HEK293 (cell line): ENCODE measurements at regions not wholly inside any gene's neighbourhood (a gene's known extent, or its start where the extent isn't known, plus 50 kb on each side); places are given as distances from the start of the nearest gene placed in this dataset.

ENCODE experiments used
- CTCF ChIA-PET: fragments of 350-600 bp; formaldehyde crosslinking; extraction: SDS; loops from one replicate; lab custom pipeline; 2021; ENCODE audit warnings: antibody characterized with exemption; lab: Yijun Ruan, JAX
- POLR2A ChIA-PET: fragments of 300-600 bp; formaldehyde crosslinking; extraction: SDS; loops from one replicate; lab custom pipeline; 2020; ENCODE audit warnings: antibody characterized with exemption, inconsistent platforms; lab: Yijun Ruan, JAX
- H3K27ac ChIP-seq: fragments of 200-500 bp; sonication (Bioruptor generic); 2 replicates; pipeline ENCODE4 v1.5.1; 2014; ENCODE audit warnings: low read depth, low read length, control low read depth, inconsistent platforms; ENCODE audit errors: extremely low read depth
- H3K36me3 ChIP-seq, 2 experiments: fragments of 200-500 bp in 1 of 2; sonication (Bioruptor generic) in 1 of 2; 1 replicate in 1 of 2; 2 replicates in 1 of 2; pipeline ENCODE4 v1.5.1; 2014 to 2017; ENCODE audit warnings: inconsistent platforms in 2 of 2, low read length in 2 of 2; ENCODE audit not compliant: control insufficient read depth in 2 of 2, insufficient read depth in 1 of 2
- H3K4me1 ChIP-seq: fragments of 200-500 bp; sonication (Bioruptor generic); 2 replicates; pipeline ENCODE4 v1.5.1; 2014; ENCODE audit warnings: mild to moderate bottlenecking, low read length, inconsistent platforms; ENCODE audit not compliant: control insufficient read depth, insufficient read depth
- H3K4me3 ChIP-seq: 2 replicates; pipeline ENCODE4 v1.5.1; 2011; ENCODE audit warnings: low read depth, mild to moderate bottlenecking, control low read depth, low read length, moderate library complexity
- H3K9me3 ChIP-seq: fragments of 200-500 bp; sonication (Bioruptor generic); 2 replicates; pipeline ENCODE4 v1.5.1; 2014; ENCODE audit warnings: low read depth, low read length, inconsistent platforms; ENCODE audit not compliant: control insufficient read depth, insufficient read depth
- KLF16 ChIP-seq: fragments of 450-650 bp; formaldehyde crosslinking; IDR thresholded peaks from 2 replicates; pipeline ENCODE4 v1.5.1; 2017; ENCODE audit warnings: missing biosample characterization, missing genetic modification characterization
- OSR2 ChIP-seq: fragments of 450-650 bp; formaldehyde crosslinking; IDR thresholded peaks from 2 replicates; pipeline ENCODE4 v1.5.1; 2016; ENCODE audit warnings: missing biosample characterization, missing genetic modification characterization
- RBAK ChIP-seq: fragments of 450-650 bp; formaldehyde crosslinking; IDR thresholded peaks from 2 replicates; pipeline ENCODE4 v1.5.1; 2016; ENCODE audit warnings: missing biosample characterization, missing genetic modification characterization
- SCRT1 ChIP-seq: fragments of 450-650 bp; formaldehyde crosslinking; IDR thresholded peaks from 2 replicates; pipeline ENCODE4 v1.5.1; 2016; ENCODE audit warnings: missing biosample characterization, missing genetic modification characterization, borderline replicate concordance
- SP3 ChIP-seq: fragments of 450-650 bp; formaldehyde crosslinking; IDR thresholded peaks from 2 replicates; pipeline ENCODE4 v1.5.1; 2016; ENCODE audit warnings: missing biosample characterization, missing genetic modification characterization
- YY2 ChIP-seq: fragments of 450-650 bp; formaldehyde crosslinking; IDR thresholded peaks from 2 replicates; pipeline ENCODE4 v1.5.1; 2016; ENCODE audit warnings: missing biosample characterization, missing genetic modification characterization
- ZNF112 ChIP-seq: fragments of 450-650 bp; formaldehyde crosslinking; IDR thresholded peaks from 2 replicates; pipeline ENCODE4 v1.5.0; 2017; ENCODE audit warnings: missing biosample characterization, missing genetic modification characterization
- ZNF146 ChIP-seq: fragments of 450-650 bp; formaldehyde crosslinking; IDR thresholded peaks from 2 replicates; pipeline ENCODE4 v1.5.1; 2016; ENCODE audit warnings: missing biosample characterization, missing genetic modification characterization
- ZNF2 ChIP-seq: fragments of 450-650 bp; formaldehyde crosslinking; IDR thresholded peaks from 2 replicates; pipeline ENCODE4 v1.5.1; 2016; ENCODE audit warnings: missing biosample characterization, missing genetic modification characterization
- ZNF501 ChIP-seq: fragments of 450-650 bp; formaldehyde crosslinking; IDR thresholded peaks from 2 replicates; pipeline ENCODE4 v1.5.1; 2016; ENCODE audit warnings: missing biosample characterization, missing genetic modification characterization
- ZNF514 ChIP-seq: fragments of 450-650 bp; formaldehyde crosslinking; IDR thresholded peaks from 2 replicates; pipeline ENCODE4 v1.5.1; 2016; ENCODE audit warnings: missing biosample characterization, missing genetic modification characterization
- ZNF623 ChIP-seq: fragments of 450-650 bp; formaldehyde crosslinking; IDR thresholded peaks from 2 replicates; pipeline ENCODE4 v1.5.1; 2016; ENCODE audit warnings: missing biosample characterization, missing genetic modification characterization
- ZNF76 ChIP-seq: fragments of 450-650 bp; formaldehyde crosslinking; IDR thresholded peaks from 2 replicates; pipeline ENCODE4; 2016; ENCODE audit warnings: low read depth, missing biosample characterization, missing genetic modification characterization, borderline replicate concordance
- ZNF830 ChIP-seq: fragments of 450-650 bp; IDR thresholded peaks from 2 replicates; pipeline ENCODE4 v1.5.0; 2018; ENCODE audit warnings: missing biosample characterization, missing genetic modification characterization, low read depth, mild to moderate bottlenecking, moderate library complexity
- TF ChIP-seq, protein P1 (sequence below): fragments of 450-650 bp; formaldehyde crosslinking; IDR thresholded peaks from 2 replicates; pipeline ENCODE4 v1.5.0; 2017; ENCODE audit warnings: missing biosample characterization, missing genetic modification characterization, borderline replicate concordance
- TF ChIP-seq, protein P2 (sequence below): fragments of 450-650 bp; formaldehyde crosslinking; IDR thresholded peaks from 2 replicates; pipeline ENCODE4 v1.5.1; 2016; ENCODE audit warnings: missing biosample characterization, missing genetic modification characterization, borderline replicate concordance
- TF ChIP-seq, protein P3 (sequence below): fragments of 450-650 bp; IDR thresholded peaks from 2 replicates; pipeline ENCODE4 v1.5.1; 2018; ENCODE audit warnings: missing biosample characterization, missing genetic modification characterization
- TF ChIP-seq, protein P4 (sequence below): fragments of 450-650 bp; formaldehyde crosslinking; IDR thresholded peaks from 2 replicates; pipeline ENCODE4 v1.5.1; 2016; ENCODE audit warnings: missing biosample characterization, missing genetic modification characterization
- TF ChIP-seq, protein P5 (sequence below): fragments of 450-650 bp; formaldehyde crosslinking; IDR thresholded peaks from 2 replicates; pipeline ENCODE4 v1.5.1; 2016; ENCODE audit warnings: missing biosample characterization, missing genetic modification characterization

DNA sequence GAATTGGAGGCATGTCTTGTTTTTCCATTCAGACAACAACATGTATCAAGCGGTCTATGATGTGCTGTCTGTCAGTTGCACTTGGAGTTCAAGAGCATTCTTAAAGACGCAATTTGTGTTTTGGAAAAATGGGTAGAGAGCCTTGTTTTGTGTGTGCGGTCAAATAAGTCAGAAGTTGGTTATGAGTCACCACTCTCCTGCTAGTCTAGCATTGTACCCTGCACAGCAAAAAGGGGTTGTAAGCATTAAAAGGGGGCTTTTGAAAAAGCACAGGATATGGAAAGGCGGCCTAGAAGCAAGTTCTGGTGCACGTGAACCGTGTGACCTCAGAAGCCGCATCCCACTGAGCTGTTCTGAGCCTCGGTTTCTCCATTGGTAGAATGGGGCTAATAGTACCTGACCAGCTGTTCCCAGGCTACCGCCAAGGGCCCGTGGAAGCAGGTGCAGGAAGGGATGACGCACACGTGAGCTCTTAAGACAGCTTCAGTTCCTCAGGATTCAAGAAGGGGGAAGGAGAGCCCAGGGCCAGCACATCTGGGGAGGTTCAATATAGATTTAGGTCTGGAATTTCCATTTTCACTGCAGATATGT, 61.6 kb upstream of the SNX9 start (continued):
- TF ChIP-seq, protein P1, sequence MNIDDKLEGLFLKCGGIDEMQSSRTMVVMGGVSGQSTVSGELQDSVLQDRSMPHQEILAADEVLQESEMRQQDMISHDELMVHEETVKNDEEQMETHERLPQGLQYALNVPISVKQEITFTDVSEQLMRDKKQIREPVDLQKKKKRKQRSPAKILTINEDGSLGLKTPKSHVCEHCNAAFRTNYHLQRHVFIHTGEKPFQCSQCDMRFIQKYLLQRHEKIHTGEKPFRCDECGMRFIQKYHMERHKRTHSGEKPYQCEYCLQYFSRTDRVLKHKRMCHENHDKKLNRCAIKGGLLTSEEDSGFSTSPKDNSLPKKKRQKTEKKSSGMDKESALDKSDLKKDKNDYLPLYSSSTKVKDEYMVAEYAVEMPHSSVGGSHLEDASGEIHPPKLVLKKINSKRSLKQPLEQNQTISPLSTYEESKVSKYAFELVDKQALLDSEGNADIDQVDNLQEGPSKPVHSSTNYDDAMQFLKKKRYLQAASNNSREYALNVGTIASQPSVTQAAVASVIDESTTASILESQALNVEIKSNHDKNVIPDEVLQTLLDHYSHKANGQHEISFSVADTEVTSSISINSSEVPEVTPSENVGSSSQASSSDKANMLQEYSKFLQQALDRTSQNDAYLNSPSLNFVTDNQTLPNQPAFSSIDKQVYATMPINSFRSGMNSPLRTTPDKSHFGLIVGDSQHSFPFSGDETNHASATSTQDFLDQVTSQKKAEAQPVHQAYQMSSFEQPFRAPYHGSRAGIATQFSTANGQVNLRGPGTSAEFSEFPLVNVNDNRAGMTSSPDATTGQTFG (tag by site-specific recombination): no peak
- TF ChIP-seq ZNF2 (tag by site-specific recombination) (no peak), ZNF112 (tag by site-specific recombination) (no peak), KLF16 (tag by site-specific recombination) (no peak), SP3 (tag by site-specific recombination) (no peak), ZNF76 (tag by site-specific recombination) (no peak), OSR2 (tag by site-specific recombination) (no peak), ZNF623 (tag by site-specific recombination) (no peak), ZNF501 (tag by site-specific recombination) (no peak), ZNF830 (tag by site-specific recombination) (no peak), ZNF514 (no peak), ZNF146 (tag by site-specific recombination) (no peak)
- TF ChIP-seq, protein P2, sequence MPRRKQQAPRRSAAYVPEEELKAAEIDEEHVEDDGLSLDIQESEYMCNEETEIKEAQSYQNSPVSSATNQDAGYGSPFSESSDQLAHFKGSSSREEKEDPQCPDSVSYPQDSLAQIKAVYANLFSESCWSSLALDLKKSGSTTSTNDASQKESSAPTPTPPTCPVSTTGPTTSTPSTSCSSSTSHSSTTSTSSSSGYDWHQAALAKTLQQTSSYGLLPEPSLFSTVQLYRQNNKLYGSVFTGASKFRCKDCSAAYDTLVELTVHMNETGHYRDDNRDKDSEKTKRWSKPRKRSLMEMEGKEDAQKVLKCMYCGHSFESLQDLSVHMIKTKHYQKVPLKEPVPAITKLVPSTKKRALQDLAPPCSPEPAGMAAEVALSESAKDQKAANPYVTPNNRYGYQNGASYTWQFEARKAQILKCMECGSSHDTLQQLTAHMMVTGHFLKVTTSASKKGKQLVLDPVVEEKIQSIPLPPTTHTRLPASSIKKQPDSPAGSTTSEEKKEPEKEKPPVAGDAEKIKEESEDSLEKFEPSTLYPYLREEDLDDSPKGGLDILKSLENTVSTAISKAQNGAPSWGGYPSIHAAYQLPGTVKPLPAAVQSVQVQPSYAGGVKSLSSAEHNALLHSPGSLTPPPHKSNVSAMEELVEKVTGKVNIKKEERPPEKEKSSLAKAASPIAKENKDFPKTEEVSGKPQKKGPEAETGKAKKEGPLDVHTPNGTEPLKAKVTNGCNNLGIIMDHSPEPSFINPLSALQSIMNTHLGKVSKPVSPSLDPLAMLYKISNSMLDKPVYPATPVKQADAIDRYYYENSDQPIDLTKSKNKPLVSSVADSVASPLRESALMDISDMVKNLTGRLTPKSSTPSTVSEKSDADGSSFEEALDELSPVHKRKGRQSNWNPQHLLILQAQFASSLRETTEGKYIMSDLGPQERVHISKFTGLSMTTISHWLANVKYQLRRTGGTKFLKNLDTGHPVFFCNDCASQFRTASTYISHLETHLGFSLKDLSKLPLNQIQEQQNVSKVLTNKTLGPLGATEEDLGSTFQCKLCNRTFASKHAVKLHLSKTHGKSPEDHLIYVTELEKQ (tag by site-specific recombination): no peak

DNA sequence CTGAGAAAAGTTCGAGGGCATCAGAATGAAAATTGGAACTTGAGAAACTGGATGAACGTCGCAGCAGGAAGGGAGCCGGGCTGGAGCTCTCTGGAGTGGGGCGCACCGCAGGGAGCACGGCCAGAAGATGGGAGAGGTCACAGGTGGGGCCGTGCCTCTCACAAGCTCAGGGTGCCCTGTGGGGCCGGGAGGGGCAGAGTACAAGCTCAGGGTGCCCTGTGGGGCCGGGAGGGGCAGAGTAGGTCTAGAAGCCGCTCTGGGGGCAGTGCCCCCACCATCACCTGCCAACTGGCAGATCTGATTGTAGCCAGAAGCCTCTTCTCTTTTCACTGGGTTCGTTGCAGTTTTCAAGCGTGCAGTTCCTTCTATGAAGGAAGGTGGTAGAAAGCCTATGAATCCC, 61.1 kb upstream of the SNX9 start:
- CTCF ChIA-PET: interaction anchor here (0.8 to 11.8 kb wide), 3 partner anchors 9 to 443 kb away, joined by 3 to 143 read pairs (median 3); no protein-coding TSS in a partner anchor
- peaks cover 7% of the 10 kb centered on the region; the same call in 1 of the 2 replicates for H3K4me1 ChIP-seq
- POLR2A ChIA-PET: no interaction called here
- TF ChIP-seq SCRT1 (tag by site-specific recombination) (no peak), RBAK (tag by site-specific recombination) (no peak), YY2 (tag by site-specific recombination) (no peak)
- TF ChIP-seq, protein P3, sequence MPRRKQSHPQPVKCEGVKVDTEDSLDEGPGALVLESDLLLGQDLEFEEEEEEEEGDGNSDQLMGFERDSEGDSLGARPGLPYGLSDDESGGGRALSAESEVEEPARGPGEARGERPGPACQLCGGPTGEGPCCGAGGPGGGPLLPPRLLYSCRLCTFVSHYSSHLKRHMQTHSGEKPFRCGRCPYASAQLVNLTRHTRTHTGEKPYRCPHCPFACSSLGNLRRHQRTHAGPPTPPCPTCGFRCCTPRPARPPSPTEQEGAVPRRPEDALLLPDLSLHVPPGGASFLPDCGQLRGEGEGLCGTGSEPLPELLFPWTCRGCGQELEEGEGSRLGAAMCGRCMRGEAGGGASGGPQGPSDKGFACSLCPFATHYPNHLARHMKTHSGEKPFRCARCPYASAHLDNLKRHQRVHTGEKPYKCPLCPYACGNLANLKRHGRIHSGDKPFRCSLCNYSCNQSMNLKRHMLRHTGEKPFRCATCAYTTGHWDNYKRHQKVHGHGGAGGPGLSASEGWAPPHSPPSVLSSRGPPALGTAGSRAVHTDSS: no peak
- TF ChIP-seq, protein P4, sequence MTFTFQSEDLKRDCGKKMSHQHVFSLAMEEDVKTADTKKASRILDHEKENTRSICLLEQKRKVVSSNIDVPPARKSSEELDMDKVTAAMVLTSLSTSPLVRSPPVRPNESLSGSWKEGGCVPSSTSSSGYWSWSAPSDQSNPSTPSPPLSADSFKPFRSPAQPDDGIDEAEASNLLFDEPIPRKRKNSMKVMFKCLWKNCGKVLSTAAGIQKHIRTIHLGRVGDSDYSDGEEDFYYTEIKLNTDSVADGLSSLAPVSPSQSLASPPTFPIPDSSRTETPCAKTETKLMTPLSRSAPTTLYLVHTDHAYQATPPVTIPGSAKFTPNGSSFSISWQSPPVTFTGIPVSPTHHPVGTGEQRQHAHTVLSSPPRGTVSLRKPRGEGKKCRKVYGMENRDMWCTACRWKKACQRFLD (tag by site-specific recombination): no peak
- TF ChIP-seq, protein P5, sequence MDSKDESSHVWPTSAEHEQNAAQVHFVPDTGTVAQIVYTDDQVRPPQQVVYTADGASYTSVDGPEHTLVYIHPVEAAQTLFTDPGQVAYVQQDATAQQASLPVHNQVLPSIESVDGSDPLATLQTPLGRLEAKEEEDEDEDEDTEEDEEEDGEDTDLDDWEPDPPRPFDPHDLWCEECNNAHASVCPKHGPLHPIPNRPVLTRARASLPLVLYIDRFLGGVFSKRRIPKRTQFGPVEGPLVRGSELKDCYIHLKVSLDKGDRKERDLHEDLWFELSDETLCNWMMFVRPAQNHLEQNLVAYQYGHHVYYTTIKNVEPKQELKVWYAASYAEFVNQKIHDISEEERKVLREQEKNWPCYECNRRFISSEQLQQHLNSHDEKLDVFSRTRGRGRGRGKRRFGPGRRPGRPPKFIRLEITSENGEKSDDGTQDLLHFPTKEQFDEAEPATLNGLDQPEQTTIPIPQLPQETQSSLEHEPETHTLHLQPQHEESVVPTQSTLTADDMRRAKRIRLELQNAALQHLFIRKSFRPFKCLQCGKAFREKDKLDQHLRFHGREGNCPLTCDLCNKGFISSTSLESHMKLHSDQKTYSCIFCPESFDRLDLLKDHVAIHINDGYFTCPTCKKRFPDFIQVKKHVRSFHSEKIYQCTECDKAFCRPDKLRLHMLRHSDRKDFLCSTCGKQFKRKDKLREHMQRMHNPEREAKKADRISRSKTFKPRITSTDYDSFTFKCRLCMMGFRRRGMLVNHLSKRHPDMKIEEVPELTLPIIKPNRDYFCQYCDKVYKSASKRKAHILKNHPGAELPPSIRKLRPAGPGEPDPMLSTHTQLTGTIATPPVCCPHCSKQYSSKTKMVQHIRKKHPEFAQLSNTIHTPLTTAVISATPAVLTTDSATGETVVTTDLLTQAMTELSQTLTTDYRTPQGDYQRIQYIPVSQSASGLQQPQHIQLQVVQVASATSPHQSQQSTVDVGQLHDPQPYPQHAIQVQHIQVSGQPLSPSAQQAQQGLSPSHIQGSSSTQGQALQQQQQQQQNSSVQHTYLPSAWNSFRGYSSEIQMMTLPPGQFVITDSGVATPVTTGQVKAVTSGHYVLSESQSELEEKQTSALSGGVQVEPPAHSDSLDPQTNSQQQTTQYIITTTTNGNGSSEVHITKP: no peak

More for the DNA sequence above, 61.1 kb upstream of the SNX9 start:
- no peak overlapping the region for H3K27ac ChIP-seq
- no peaks in the 10 kb centered on the region for H3K36me3 ChIP-seq
- H3K9me3 ChIP-seq: no peaks in the 10 kb centered on the region
- H3K4me3 ChIP-seq: no peak overlapping the region
